CD4-positive, alpha-beta T cell treated with Interferon gamma for 1 hour (primary cell): ENCODE measurements at regions not wholly inside any gene's neighbourhood (a gene's known extent, or its start where the extent isn't known, plus 50 kb on each side); places are given as distances from the start of the nearest gene placed in this dataset.

Source experiments
- DNase-seq: peaks from one replicate; pipeline ENCODE4 v3.0.0-alpha.2; 2020

GRCh38 chr1:209504571-209504970, 78.9 kb upstream of the CAMK1G start:
- no peak for DNase-seq

- no peak for DNase-seq
Measured at GRCh38 chr1:209505044-209505443, 78.5 kb upstream of the CAMK1G start.

- no peak for DNase-seq
Measured at GRCh38 chr1:209506101-209506500, 77.4 kb upstream of the CAMK1G start.

GRCh38 chr1:209509039-209509438, 74.5 kb upstream of the CAMK1G start:
- no peak for DNase-seq

GRCh38 chr1:209510063-209510462, 73.5 kb upstream of the CAMK1G start:
- no peak for DNase-seq

GRCh38 chr1:209511169-209511568, 72.3 kb upstream of the CAMK1G start:
- no peak for DNase-seq

- DNase-seq: no peak
Measured at GRCh38 chr1:209512821-209513220, 70.7 kb upstream of the CAMK1G start.

- DNase-seq: no peak
Measured at GRCh38 chr1:209513226-209513625, 70.3 kb upstream of the CAMK1G start.

- DNase-seq: no peak
Measured at GRCh38 chr1:209516771-209517680, 66.5 kb upstream of the CAMK1G start.

GRCh38 chr1:209517681-209518050, 65.8 kb upstream of the CAMK1G start:
- DNase-seq: no peak

GRCh38 chr1:209519786-209520185, 63.7 kb upstream of the CAMK1G start:
- no peak for DNase-seq

GRCh38 chr1:209522826-209523225, 60.7 kb upstream of the CAMK1G start:
- no peak for DNase-seq

GRCh38 chr1:209526137-209526536, 57.4 kb upstream of the CAMK1G start:
- DNase-seq: no peak

GRCh38 chr1:209527372-209527771, 56.1 kb upstream of the CAMK1G start:
- DNase-seq: no peak

GRCh38 chr1:209527993-209528717, 55.4 kb upstream of the CAMK1G start:
- no peak for DNase-seq

GRCh38 chr1:209529233-209529632, 54.3 kb upstream of the CAMK1G start:
- no peak for DNase-seq

- no peak for DNase-seq
Measured at GRCh38 chr1:209531006-209531405, 52.5 kb upstream of the CAMK1G start.

GRCh38 chr1:209531549-209531948, 52.0 kb upstream of the CAMK1G start:
- no peak for DNase-seq
